Astrocyte (in vitro differentiated cells and primary cell): ENCODE measurements at regions not wholly inside any gene's neighbourhood (a gene's known extent, or its start where the extent isn't known, plus 50 kb on each side); places are given as distances from the start of the nearest gene placed in this dataset.

Experiments used
- DNase-seq: peaks from one replicate; pipeline ENCODE4 v3.0.0-alpha.2; 2010; ENCODE audit warnings: low read depth
- FAIRE-seq: peaks from 2 replicates; lab custom pipeline; 2011; peaks lifted over from hg19 to GRCh38; lab: Jason Lieb, UNC
- H2AFZ ChIP-seq: 2 replicates; pipeline ENCODE4 v1.6.0; 2012; ENCODE audit warnings: low read depth, low read length, inconsistent platforms
- H3K27ac ChIP-seq: 2 replicates; pipeline ENCODE4 v1.5.1; 2011; ENCODE audit warnings: low read depth, low read length, inconsistent platforms
- H3K27me3 ChIP-seq: 2 replicates; pipeline ENCODE4 v1.6.0; 2011; ENCODE audit warnings: low read length, inconsistent platforms; ENCODE audit not compliant: insufficient read depth
- H3K36me3 ChIP-seq: 2 replicates; pipeline ENCODE4 v1.5.1; 2011; ENCODE audit warnings: low read length, inconsistent platforms; ENCODE audit not compliant: insufficient read depth
- H3K4me1 ChIP-seq: 2 replicates; pipeline ENCODE4 v1.5.1; 2011; ENCODE audit warnings: low read length, inconsistent platforms; ENCODE audit not compliant: insufficient read depth
- H3K4me2 ChIP-seq: 2 replicates; pipeline ENCODE4 v1.6.0; 2012; ENCODE audit warnings: low read length, inconsistent platforms
- H3K4me3 ChIP-seq: 2 replicates; pipeline ENCODE4 v1.5.1; 2011; ENCODE audit warnings: low read depth, mild to moderate bottlenecking, low read length, inconsistent platforms; ENCODE audit not compliant: insufficient read depth
- H3K79me2 ChIP-seq: 2 replicates; pipeline ENCODE4 v1.6.0; 2012; ENCODE audit warnings: mild to moderate bottlenecking, low read length, inconsistent platforms; ENCODE audit not compliant: insufficient read depth
- H3K9ac ChIP-seq: 2 replicates; pipeline ENCODE4 v1.6.0; 2012; ENCODE audit warnings: mild to moderate bottlenecking, low read length, inconsistent platforms
- H3K9me3 ChIP-seq: 2 replicates; pipeline ENCODE4 v1.5.1; 2012; ENCODE audit warnings: low read depth, mild to moderate bottlenecking, low read length, inconsistent platforms; ENCODE audit not compliant: insufficient read depth
- H4K20me1 ChIP-seq: 2 replicates; pipeline ENCODE4 v1.6.0; 2012; ENCODE audit warnings: low read length, inconsistent platforms; ENCODE audit not compliant: insufficient read depth
- H3K27ac Mint-ChIP-seq: one replicate; pipeline ENCODE4 v1.8.0; 2021; ENCODE audit warnings: mild to moderate bottlenecking, mixed read lengths; ENCODE audit not compliant: unreplicated experiment
- H3K27me3 Mint-ChIP-seq: one replicate; pipeline ENCODE4 v1.8.0; 2021; ENCODE audit warnings: low read depth, mixed read lengths; ENCODE audit not compliant: unreplicated experiment
- H3K36me3 Mint-ChIP-seq: one replicate; pipeline ENCODE4 v1.8.0; 2021; ENCODE audit warnings: low read depth, mixed read lengths; ENCODE audit not compliant: unreplicated experiment
- H3K4me1 Mint-ChIP-seq: one replicate; pipeline ENCODE4 v1.8.0; 2021; ENCODE audit warnings: low read depth, mixed read lengths; ENCODE audit not compliant: unreplicated experiment
- H3K4me3 Mint-ChIP-seq: one replicate; pipeline ENCODE4 v1.8.0; 2021; ENCODE audit warnings: mild to moderate bottlenecking, moderate library complexity, mixed read lengths; ENCODE audit not compliant: unreplicated experiment
- H3K9me3 Mint-ChIP-seq: one replicate; pipeline ENCODE4 v1.8.0; 2021; ENCODE audit warnings: mild to moderate bottlenecking, mixed read lengths; ENCODE audit not compliant: unreplicated experiment
- CTCF ChIP-seq: IDR thresholded peaks from 2 replicates; pipeline ENCODE4 v1.5.1; 2011; ENCODE audit warnings: low read depth, mild to moderate bottlenecking, inconsistent platforms, low read length, moderate library complexity; ENCODE audit not compliant: insufficient read depth
- EZH2 ChIP-seq: IDR thresholded peaks from 2 replicates; pipeline ENCODE4 v1.6.1; 2012; ENCODE audit warnings: mild to moderate bottlenecking, low read length, inconsistent platforms; ENCODE audit not compliant: insufficient read depth

- no peak overlapping the region for H2AFZ ChIP-seq
- H3K27ac Mint-ChIP-seq = no peak overlapping the region
- FAIRE-seq (no peak), DNase-seq (no peak)
- H3K4me3 ChIP-seq = no peak overlapping the region
- TF ChIP-seq EZH2 (no peak), CTCF (no peak)
- no peaks in the 10 kb centered on the region for H4K20me1 ChIP-seq
- no peaks in the 10 kb centered on the region for H3K36me3 Mint-ChIP-seq
- H3K27ac ChIP-seq = no peak overlapping the region
- H3K9me3 Mint-ChIP-seq = peaks cover 1% of the 10 kb centered on the region
- H3K27me3 ChIP-seq = no peaks in the 10 kb centered on the region
- no peak overlapping the region for H3K9ac ChIP-seq
- H3K4me2 ChIP-seq = no peak overlapping the region
- no peaks in the 10 kb centered on the region for H3K4me1 ChIP-seq
- H3K27me3 Mint-ChIP-seq = no peaks in the 10 kb centered on the region
- H3K9me3 ChIP-seq = no peaks in the 10 kb centered on the region
- H3K4me1 Mint-ChIP-seq = no peaks in the 10 kb centered on the region
- H3K79me2 ChIP-seq = no peaks in the 10 kb centered on the region
- no peak overlapping the region for H3K4me3 Mint-ChIP-seq
- no peaks in the 10 kb centered on the region for H3K36me3 ChIP-seq
These were observed 238.3 kb upstream of the HSF2 start for GRCh38 chr6:122161136-122161535.

DNA sequence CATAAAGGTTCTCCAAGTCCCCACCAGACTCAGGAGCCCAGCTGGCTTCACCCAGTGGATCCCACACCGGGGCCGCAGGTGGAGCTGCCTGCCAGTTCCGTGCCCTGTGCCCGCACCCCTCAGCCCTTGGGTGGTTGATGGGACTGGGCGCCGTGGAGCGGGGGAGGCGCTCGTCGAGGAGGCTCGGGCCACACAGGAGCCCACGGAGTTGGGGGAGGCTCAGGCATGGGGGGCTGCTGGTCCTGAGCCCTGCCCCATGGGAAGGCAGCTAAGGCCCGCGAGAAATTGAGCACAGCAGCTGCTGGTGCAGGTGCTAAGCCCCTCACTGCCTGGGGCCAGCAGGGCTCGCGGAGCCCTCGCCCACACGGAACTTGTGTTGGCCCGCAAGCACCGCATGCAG is 234.4 kb upstream of the HSF2 start:
- Mint-ChIP-seq H3K4me1 (no peaks in the 10 kb centered on the region), H3K9me3 (peaks cover 1% of the 10 kb centered on the region), H3K4me3 (no peak overlapping the region), H3K27me3 (no peaks in the 10 kb centered on the region), H3K27ac (no peak overlapping the region), H3K36me3 (no peaks in the 10 kb centered on the region)
- no peaks in the 10 kb centered on the region for H3K27me3 ChIP-seq
- H4K20me1 ChIP-seq = no peaks in the 10 kb centered on the region
- TF ChIP-seq EZH2 = no peak
- no peak overlapping the region for H3K4me2 ChIP-seq
- FAIRE-seq = no peak
- no peaks in the 10 kb centered on the region for H3K79me2 ChIP-seq
- no peak overlapping the region for H3K9ac ChIP-seq
- H3K4me3 ChIP-seq = no peak overlapping the region
- H3K4me1 ChIP-seq = no peaks in the 10 kb centered on the region
- no peak overlapping the region for H3K27ac ChIP-seq
- no peaks in the 10 kb centered on the region for H3K9me3 ChIP-seq
- no peak overlapping the region for H2AFZ ChIP-seq
- no peaks in the 10 kb centered on the region for H3K36me3 ChIP-seq
- no peak for DNase-seq

DNA sequence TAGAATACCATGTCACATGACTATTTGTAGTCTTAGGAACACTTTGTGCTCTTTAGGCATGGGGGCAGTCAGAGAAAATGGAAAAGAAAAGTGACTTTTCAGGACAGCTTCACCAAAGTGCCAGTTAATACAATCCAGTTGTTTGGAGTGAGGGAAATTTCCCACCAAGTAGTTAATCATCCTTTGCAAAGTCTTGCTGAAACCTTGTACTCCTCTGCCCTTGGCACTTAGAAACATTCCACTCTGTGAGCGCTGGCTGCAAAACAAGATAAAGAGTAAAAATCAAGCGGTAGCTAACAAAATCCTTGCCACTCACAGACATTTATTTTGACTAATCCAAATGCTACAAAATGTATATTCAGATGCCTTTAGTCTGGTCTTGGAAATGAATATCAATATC is 229.2 kb upstream of the HSF2 start:
- Histone ChIP-seq H3K27me3 (no peaks in the 10 kb centered on the region), H4K20me1 (no peaks in the 10 kb centered on the region), H3K9me3 (no peaks in the 10 kb centered on the region), H3K36me3 (no peaks in the 10 kb centered on the region), H3K4me1 (no peaks in the 10 kb centered on the region), H3K79me2 (no peaks in the 10 kb centered on the region), H3K4me2 (no peak overlapping the region), H3K27ac (no peak overlapping the region), H3K4me3 (no peak overlapping the region), H3K9ac (no peak overlapping the region), H2AFZ (no peak overlapping the region)
- Mint-ChIP-seq H3K27me3 (no peaks in the 10 kb centered on the region), H3K4me3 (no peak overlapping the region), H3K9me3 (no peaks in the 10 kb centered on the region), H3K4me1 (no peaks in the 10 kb centered on the region), H3K27ac (no peak overlapping the region), H3K36me3 (no peaks in the 10 kb centered on the region)
- FAIRE-seq (no peak), DNase-seq (no peak)
- TF ChIP-seq EZH2 (no peak), CTCF (no peak)
